A172 (cell line): ENCODE measurements at regions not wholly inside any gene's neighbourhood (a gene's known extent, or its start where the extent isn't known, plus 50 kb on each side); places are given as distances from the start of the nearest gene placed in this dataset.
"Not testable (repeated sequence)": the region's sequence is repeated elsewhere in the genome, so short reads cannot be mapped to it uniquely, and the experiment has no call there.

ENCODE experiments used
- DNase-seq: peaks from one replicate; pipeline ENCODE4 v3.0.0-alpha.2; 2015; ENCODE audit warnings: low spot score

DNA sequence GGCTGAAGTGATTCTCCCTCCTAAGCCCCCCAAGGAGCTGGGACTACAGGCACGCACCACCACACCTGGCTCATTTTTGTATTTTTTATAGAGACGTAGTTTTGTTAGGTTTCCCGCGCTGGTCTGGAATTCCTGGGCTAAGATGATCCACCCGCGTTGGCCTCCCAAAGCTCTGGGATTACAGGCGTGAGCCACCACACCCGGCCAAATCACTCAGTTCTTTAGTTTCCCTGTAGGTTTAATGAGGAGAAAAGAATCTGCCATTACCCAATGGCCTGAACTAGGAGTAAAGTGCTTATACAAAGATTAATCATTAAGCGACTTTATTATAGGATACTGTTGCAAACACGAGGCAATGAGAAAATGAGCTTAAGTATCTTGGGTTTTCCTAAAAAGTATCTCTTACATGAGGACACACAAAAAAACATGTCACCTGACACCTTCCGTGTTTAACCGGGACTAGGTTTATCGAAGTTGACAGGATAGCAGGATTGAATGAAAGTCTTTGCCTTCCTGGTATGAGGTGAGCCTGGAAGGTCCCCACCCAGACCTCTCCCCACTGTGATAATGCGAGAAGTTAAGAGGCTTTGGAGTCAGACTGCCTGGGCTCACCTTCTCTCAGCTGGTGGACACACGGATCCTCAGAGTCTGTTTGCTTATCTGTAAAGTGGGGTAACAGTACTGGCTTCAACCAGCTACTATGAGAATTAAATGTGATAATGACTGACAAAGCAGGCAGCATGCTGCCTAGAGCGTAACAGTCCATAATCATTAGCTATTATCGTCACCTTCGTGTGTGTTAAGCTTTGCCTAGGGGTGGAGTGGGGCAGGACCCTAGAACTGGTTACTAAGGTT is 133.5 kb upstream of the KRAS start:
- no peak for DNase-seq

DNA sequence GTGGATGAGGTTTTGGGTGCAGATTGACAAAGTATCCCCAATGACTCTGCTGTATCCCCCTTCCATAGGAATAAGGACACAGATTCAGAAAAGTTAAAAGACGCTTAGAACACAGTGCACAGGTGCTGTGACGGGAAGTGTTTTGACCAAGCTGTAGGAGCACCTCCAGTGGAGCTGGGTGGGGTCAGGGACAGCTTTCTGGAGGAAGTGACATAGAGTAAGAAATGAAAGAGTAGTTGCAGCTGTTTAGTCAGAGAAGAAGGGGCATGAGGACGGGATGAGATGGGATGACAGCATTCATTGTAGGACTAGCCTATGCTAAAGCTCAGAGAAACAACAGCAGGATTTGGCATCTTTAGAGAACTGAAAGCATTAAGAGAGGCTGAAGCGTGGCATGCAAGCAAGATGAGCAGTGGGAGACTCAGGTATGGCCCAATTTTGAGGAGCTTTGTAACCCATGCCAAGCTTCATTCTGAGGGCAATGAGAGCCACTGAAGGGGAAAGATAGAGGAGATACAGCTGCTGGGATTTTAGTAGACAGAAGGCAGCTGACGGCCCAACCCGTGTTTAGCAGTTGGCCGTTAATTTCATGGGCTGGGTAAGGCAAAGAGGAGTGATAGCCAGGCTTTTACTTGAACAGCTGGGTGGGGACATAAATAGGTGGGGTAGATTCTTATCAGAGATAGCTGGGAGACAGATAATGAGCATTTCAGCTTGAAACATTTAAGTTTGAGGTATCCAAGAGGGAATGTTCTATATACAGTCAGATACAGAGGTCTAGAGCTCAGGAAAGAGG is 131.8 kb upstream of the KRAS start:
- DNase-seq, result no peak

GRCh38 chr12:25377469-25378177 is 126.9 kb upstream of the KRAS start:
- DNase-seq, result peak; percentile 60

GRCh38 chr12:25376985-25377384 is 126.3 kb upstream of the KRAS start:
- no peak for DNase-seq

- DNase-seq, result no peak
These were observed 125.7 kb upstream of the KRAS start for GRCh38 chr12:25376407-25376806.

DNA sequence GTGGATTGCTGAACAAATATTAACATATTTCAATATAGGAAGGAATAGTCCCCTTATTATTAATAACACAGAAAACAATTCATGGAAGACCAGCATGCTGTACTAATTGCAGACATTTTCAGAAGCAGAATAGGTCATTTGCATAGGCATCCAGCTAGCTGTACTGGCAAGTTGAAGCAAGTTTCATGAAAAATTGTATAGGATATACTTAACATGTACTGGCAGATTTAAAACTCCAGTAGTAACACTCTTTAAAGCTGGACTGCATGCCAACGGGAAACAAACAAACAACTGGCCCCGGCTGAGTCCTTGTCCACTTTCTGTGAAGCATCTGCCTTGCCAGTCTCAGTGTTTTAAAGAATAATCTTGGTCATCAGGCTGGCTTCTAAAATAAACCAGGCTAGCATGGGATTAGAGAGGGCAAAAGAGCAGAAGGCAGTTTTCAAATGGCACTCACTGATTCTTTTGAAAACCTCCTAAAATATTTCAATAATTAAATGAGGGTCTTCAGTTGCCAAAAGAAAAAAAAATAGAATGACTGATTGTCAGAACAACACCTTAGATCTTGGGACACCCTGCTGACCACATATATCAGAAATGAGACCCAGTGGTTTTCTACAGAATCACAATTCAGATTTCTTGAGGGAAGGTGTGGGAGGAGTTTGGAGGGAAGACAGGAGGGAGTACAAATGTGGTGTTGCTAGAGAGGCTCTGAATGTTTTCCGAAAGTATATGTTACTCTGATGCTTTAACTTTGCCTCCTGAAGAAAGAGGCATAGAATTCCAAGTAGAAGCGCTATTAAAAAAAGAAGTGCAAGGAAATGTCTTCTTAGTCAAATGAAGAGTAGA is 122.5 kb upstream of the KRAS start:
- DNase-seq, result no peak

- DNase-seq, result no peak
These were observed 121.3 kb upstream of the KRAS start for GRCh38 chr12:25372002-25372401.

GRCh38 chr12:25368557-25368956 is 117.8 kb upstream of the KRAS start:
- DNase-seq, result no peak

DNA sequence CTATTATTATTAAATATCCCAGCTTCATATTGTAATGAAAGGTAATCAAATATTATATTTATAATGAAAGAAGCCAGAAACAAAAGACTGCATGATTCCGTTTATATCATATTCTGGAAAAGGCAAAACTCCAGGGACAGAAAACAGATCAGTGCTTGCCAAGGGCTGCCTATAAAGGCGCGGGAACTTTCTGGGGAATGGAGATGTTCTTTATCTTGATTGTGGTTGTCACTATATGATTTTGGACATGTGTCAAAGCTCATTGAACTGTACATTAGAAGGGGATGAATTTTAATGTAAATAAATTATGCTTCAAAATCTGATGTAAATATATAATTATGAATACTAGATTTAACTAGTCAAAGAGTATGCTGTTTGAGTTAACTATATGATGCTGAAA is 115.4 kb upstream of the KRAS start:
- DNase-seq, result no peak

- no peak for DNase-seq
These were observed 114.6 kb upstream of the KRAS start for GRCh38 chr12:25365340-25365730.

GRCh38 chr12:25364529-25365339 is 114.0 kb upstream of the KRAS start:
- DNase-seq, result no peak

DNA sequence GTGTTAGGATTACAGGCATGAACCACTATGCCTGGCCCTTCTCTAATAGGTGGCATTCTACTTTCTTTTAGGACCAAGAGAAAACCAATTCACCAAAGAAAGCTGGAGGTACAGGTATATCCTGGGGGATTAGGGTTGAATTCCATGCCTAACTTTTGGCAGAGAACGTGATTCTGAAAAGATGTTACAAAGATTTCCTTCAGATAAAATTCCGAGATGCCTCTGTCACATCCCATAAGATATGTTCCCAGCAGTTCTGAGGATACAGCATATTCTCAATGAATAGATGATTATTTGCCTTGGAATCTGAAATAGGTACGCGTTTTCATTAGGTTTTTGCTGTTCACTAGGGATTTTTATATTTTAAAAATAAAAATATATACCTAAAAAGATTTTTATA is 111.9 kb upstream of the KRAS start:
- DNase-seq, result no peak

GRCh38 chr12:25361511-25361910 is 110.8 kb upstream of the KRAS start:
- DNase-seq, result no peak

DNA sequence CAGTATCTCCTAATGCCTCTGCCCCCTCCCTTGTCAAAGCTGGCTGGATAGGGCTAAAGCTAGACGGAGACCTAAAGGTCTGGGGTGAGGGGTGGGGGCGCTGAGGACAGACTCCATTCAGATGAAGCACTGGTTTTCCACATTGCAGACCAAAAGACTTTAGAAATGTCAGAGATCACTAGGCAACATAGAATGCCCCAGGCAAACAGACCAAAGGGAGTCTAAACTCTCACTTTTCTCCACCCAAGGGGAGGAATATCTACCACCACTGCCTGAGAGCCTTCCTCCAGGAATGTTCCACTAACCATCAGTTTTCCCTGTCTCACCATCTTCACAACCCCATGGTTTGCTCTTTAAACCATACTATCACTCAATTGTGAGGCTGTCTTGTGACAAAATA is 106.9 kb upstream of the KRAS start:
- no peak for DNase-seq

DNA sequence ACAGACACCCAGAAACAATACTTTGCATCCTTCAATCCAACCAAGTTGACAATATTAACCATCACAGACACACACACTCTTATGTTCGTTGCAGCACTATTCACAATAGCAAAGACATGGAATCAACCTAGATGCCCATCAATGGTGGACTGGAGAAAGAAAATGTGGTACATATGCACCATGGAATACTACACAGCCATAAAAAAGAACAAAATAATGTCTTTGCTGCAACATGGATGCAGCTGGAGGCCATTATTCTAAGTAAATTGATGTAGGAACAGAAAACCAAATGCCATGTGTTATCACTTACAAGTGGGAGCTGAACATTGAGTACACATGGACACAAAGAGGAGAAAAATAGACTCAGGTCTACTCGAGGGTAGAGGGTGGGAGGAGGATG is 102.2 kb upstream of the KRAS start:
- DNase-seq, result not testable (repeated sequence)

- DNase-seq, result peak; percentile 41
These were observed 101.6 kb upstream of the KRAS start for GRCh38 chr12:25352083-25352918.

GRCh38 chr12:25348593-25348895 is 97.8 kb upstream of the KRAS start:
- DNase-seq, result no peak

GRCh38 chr12:25347716-25348592 is 97.2 kb upstream of the KRAS start:
- DNase-seq, result no peak

- DNase-seq, result not testable (repeated sequence)
These were observed 91.1 kb upstream of the KRAS start for GRCh38 chr12:25341877-25342276.
